GM18867 (cell line): ENCODE measurements at regions not wholly inside any gene's neighbourhood (a gene's known extent, or its start where the extent isn't known, plus 50 kb on each side); places are given as distances from the start of the nearest gene placed in this dataset.
A peak's percentile ranks its signal among the peaks of the same experiment; 100 is the strongest.

Source experiments
- ATAC-seq: cut with Tn5 transposase; IDR thresholded peaks from one replicate; pipeline ENCODE4 v1.9.1; 2021; ENCODE audit warnings: mild to moderate bottlenecking, moderate library complexity; ENCODE audit not compliant: unreplicated experiment

DNA sequence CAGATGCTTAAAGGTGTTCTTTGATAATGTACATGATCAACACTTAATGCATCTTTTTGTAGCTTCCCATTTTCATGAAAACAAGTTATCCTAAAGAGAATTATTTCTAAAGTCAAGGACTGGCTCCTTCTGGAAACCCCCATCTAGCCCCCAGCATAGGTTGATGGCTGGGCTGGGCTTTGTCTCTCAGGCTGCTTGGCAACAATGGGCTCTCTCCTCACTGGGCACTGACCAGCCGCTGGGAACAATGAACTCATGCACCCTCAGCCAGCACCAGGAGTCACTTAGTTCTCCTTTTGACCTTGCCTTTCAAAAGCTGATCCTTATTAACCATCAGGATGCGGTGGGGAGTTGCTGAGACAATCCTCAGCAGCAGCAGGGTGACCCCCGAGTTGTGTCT, 293.0 kb upstream of the PLXNA2 start:
- ATAC-seq, result no peak

DNA sequence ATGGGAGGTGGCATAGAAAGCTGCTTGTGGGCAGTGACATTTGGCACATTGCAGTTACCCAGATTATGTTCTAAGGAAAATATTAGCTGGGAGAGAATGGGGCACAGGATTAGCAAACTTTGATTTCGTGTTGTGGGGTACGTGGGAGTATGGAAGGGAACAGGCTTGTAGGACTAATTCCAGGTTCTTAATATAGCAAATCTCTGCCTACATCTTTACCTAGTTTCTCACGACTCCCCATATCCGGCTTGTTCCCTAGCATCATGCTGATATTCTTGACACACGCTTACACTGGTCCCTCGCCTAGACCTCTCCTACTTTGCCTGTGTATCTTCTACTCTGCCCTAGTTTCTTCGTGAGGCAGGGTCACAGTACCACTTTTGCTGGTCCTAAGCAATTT, 293.9 kb upstream of the PLXNA2 start:
- ATAC-seq, result no peak

DNA sequence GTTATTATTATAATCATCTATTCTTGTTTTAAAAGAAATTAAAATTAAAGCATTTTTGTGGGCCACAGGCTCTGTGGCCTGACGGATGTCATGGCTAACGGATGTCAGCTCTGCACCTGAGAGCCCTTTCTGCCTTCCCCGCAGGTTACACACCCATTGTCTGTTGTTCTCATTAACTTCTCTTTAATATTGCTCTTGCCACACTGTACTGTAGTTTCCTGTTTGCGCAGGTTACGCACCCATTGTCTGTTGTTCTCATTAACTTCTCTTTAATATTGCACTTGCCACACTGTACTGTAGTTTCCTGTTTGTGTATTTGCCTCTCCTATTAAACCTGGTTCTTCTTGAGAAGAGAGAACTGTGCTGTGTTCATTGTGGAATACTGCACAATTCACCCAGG, 294.4 kb upstream of the PLXNA2 start:
- ATAC-seq, result no peak

DNA sequence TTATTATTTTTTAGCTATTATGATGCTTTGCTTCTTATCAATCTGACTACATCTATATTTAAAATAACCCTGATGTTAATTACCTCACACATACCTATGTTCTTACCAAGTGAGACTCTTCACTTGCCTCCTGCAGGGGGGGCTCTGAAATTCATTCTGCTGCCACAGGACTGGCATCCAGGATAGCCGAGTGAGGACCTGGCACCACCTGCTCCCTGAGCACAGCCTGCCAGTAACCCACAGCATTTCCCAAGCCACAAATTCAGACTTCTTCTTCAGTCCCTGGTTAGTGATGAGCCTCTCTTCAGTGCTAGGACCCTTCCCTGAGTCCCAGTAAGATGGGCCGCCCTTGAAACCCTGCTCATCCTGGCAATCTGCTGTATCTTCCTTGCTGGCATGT, 296.5 kb upstream of the PLXNA2 start:
- no peak for ATAC-seq

DNA sequence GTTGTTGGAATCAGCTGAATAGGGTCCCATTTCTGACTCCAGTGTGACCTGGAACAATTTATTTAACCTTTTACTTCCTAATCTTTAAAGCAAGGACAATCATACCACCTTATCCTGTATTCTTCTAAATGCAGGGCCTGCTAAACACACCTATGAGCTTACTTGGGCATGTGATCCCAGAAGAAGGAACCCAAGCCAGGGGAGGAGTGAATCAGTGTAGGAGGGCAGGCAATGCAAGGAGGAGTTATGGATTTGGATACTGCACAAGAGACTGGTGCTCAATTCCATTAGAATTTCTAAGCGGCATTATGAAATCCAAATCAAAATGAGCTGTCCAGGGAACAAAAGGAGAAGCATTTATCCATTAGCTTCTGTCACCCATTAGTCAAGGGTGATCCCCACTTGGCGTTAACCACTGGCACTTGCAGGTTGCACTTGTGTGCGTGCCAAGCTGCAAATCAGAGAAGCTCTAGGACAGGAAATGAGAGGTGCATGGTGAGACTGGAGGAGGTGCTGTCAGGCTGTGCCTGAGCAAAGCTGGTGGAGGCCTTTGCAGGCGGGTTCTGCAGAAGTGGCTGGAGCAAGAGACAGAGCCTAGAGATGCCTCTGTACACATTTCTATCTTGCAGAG, 297.2 kb upstream of the PLXNA2 start:
- peak; percentile 84 for ATAC-seq

DNA sequence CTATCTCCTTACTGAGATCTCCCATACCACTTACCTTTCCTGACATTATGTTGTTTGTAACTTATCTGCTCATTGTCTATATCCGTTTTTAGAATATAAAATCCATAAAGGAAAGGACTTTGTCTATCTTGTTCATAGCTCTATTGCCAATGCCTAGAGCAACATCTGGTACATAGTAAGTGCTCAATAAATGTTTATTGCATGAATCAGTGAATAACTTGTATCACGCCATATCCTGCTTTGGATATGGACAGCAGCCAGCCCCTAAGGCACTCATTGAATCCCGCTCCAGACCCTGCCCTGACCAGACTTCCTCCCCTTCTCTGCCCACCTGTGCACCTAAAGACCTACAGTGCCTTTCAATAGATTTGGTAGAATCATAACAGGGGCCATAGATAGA, 298.1 kb upstream of the PLXNA2 start:
- no peak for ATAC-seq

DNA sequence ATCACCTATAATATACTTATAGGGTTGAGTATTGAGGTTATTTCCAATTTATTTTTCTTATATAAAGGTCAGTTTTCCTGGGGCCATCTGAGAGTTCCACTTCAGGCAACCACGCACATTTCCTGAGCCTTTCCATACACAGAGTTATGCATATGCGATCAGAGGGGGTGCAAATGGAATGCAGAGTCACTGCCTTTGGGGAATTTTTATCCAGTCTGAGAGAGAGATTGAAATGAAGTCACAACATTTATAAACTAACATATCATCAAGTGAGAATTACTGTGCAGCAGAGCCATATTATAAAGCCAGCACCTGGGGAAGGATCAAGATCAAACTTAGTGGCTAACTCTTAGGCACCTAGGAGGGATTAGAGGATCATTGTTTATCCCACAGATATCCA, 299.9 kb upstream of the PLXNA2 start:
- ATAC-seq, result no peak

DNA sequence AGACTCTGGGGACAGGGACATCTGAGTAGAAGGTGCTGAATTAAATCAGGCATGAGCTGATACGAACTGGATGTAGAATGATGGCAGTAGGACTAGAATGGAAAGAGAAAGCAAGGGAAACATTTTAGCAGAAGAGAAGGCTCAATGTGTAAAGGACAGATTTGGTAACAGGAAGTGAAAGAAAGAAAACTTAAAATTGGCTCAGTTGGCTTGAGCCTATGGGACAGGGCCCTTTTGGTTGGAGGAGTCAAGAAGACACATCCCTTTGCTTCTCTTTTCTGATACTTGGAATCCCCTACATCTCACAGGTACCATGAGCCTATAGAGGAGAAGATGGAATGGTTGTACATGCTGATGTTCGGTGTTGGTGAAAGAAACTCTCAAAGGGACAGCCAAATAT, 300.6 kb upstream of the PLXNA2 start:
- peak; percentile 66 for ATAC-seq

DNA sequence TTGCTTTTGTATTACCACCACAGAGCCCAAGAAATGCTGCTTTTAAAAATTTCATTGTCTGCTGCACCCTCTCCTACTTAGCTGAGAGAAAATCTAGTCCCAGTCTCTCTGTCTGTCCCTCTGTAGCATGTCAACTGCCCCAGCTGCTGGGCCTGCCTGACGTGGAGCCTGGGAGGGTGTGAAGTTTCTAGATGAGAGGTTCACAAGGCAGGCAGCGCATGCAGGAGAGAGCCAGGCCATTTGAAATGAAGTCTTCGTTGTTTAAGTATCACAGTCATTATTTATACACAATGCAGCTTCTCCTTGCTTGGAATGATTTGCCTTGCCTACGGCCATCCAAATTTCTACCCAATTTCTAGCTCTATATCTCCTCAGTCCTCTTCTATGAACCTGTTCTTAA, 306.8 kb upstream of the PLXNA2 start:
- ATAC-seq, result peak; percentile 55

DNA sequence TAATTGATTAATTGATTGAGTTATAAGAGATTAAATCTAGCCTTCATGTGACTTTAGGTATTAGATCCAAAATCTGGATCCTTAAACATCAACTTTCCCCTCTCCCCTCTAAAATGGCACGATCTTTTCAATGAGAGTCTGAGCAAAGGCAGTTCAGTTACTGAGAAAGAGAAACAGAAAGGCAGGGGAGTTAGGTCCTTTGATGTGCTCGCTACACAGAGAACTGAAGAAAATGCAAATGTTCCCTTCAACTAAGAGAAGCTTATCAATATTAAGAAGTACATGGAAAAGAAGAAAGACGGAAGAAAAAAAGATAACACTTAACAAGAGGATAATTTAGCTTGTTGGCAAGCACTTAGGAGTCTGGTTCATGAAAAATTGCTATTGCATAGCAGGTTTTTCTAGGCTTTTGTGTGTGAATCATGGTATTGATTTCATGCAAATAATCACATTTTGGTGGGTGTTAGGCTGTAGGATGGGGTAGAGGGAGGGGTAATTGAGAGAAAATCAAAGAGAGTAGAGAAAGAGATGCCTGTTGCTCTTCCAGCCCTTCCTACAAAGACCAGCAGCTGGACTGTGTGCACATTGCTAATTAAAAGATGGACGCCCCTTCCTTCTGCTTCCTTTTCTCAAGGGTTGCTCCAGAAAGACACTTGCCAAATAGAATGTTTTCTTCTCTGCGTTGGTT, 307.6 kb upstream of the PLXNA2 start:
- peak; percentile 86 for ATAC-seq

DNA sequence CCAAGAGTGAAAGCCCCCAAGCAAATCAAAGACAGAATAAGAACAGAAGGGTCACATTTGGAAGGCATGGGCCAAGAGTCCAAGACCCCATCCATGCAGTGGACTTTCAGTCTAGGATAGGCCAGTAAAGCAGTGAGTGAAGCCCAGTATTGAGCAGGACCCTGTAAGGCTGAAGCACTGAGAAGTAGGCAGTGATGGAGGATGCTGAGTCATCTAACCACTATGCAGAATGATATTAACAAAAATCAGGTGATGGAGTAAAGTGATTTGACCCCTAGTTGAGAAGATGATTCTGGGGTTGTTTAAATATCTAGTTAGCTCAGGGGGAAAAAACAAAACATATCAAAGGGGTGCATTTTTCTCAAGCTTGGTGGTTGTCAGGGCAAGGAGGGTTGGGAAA, 308.7 kb upstream of the PLXNA2 start:
- ATAC-seq, result no peak

DNA sequence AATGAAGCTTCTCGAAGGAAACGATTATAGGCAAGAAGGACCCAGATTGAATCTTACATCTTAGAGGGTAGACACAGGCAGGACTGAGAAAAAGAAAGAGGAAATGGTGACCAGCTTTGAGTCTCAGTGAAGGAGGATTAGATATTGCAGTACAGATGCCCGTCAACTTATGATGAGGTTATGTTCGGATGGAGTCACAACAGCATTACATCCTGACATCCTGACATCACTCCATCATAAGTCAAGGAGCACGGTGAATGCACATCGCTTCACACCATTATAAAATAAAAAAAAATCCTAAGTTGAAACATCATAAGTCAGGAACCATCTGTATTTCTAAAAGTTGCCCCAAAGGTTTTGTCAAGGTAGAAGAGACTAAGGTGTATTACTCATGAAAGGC, 312.3 kb upstream of the PLXNA2 start:
- no peak for ATAC-seq

DNA sequence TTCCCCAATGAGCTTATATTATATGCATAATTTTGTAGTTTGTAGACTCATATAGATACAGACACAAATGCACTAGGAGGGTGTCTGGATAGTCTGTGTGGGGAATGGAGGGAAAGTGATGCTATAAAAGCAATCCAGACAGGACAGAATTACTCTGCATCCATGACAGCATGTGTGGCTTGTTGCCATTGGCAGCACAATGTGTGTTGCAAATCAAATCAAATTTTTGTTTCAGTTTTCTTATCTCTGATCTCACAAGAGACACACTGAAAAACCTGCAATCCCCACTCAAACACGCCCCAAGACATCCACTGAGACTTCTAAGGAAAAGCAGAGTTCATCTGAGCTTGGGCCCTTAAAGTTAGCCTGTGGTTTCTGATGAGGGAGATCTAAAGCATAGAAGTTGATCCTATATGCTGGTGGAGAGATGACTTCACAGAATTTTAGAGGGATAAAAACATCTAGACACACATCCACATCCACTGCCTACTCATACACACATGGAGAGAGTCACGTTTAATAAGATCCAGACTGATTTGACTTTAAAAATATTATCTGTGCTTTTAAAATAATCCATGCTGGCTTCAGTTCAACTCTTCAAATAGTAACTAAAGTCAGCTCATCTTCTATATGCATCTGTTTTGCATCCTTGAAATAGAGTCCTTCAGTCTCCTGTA, 313.0 kb upstream of the PLXNA2 start:
- ATAC-seq, result no peak

DNA sequence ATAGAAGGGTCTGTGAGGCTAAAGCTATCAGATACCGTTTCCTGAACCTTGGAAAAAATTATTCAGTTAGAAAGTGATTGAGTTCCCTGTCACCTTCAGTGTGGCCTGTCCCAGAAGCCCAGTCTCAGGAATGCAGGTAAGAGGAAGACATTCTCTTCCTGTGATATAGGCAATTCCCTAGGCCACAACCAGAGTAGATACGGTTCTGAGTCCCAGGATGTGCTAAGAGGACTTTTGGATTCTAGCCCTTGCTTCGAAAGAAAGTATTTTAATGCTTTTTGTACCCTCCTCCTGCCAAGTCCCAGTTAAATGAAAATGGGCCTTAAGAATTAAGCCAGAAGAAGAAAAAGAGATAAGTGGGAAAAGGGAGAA, 313.5 kb upstream of the PLXNA2 start:
- no peak for ATAC-seq

DNA sequence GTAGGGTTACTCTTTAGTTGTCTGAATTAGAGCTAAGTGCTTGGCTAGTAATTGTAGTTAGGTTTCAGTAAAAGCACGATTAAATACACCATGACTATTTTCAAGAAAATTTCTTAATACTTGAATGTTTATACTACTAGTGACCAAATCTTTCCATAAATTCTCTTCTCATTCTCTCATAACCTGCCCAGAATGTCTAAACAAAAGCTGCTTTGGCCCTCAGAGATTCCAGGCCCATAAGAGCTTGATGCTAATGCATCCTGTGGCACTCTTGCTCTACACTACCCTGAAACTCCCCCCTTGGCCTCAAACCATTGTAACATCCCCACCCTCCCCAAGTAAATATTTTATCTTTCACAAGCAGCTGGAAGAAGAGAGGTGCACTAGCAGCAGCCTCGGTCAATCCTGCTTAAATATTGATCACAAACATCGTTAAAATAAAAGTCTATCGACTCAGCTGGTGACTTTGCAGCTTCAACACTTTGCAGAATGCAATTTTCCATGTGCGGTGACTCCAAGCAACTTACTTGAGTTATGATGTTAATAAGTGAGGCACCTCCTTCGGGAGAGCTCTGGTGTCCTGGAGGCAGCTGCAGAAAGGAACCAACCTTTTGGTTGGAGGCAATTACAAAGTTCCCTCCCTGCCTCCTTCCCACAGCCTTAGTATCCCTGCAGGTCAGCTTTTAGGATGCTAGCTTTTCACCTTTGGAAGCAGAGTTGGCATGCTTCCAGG, 315.6 kb upstream of the PLXNA2 start:
- ATAC-seq, result no peak

DNA sequence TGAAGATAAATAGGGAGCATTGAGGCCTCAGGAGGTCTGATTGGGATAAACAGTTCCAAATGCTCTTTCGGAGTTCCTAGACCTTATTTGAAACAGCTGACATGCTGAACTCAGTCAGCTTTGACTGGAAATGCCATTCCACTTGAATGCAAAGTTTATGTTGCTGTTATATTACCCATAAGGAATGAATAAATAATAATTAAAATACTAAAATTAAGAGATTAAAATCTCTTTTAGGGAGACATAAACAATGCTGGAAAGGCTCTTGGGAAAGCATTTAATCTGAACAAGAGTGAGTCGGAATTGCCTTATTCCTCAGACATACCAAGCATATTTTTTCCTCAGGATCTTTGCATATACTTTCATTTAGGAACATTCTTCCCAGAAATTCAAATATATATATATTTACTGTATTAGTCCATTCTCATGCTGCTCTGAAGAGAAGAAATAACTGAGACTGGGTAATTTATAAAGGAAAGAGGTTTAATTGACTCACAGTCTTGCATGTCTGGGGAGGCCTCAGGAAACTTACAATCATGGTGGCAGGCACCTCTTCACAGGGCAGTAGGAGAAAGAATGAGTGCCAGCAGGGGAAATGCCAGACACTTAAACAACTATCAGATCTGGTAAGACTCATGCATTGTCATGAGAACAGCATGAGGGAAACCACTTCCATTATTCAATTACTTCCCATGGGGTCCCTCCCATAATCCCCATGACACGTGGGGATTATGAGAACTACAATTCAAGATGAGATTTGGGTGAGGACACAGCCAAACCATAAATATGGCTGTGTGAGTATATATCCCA, 318.2 kb upstream of the PLXNA2 start:
- no peak for ATAC-seq

DNA sequence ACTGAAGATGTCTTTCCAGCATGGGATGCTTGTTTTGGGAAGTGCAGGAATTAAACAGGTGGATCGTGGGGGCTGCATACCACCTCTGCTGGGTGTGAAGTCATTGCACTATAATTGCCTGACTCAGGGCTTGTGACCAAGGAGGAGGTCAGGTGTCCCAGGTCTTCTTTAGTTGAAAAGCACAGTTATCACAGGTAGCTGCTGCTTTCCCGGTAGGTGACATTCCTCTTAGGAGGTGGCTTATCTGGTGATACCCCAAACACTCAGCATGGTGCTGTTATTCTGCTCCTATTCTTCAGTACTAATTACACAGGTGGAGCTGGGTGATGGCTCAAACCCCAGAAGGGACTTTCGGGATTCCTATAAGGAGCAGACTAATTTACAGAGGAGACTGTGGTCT, 320.3 kb upstream of the PLXNA2 start:
- ATAC-seq, result no peak

DNA sequence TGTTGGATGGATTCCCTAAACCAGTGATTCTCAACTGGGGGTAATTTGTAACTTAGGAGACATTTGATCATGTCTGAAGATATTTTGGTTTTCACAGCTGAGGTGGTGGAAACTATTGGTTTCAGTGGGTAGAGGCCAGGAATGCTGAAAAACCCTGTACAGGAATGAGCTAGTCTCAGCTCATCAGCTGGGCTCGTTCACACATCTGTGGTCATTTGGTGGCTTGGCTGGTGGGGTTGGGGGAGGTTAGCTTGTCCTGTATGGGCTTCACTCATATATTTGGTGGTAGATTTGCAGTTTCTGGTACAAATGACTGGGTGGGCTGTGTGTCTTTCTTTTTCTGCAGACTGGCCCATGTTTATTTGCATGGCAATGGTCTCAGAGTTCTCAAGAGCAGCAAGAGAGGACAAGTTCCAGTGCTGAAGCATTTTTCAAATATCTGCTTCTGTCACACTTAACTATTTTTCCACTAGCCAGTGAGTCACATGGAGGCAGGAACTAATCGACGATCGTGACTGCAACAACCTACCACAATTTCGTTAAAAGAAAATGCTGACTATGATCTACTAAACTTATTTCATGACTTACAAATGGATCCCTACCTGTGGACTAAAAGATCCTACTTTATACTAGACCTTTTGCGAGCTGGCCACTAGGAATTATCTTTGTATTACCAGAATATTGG, 321.7 kb upstream of the PLXNA2 start:
- ATAC-seq, result peak; percentile 63

DNA sequence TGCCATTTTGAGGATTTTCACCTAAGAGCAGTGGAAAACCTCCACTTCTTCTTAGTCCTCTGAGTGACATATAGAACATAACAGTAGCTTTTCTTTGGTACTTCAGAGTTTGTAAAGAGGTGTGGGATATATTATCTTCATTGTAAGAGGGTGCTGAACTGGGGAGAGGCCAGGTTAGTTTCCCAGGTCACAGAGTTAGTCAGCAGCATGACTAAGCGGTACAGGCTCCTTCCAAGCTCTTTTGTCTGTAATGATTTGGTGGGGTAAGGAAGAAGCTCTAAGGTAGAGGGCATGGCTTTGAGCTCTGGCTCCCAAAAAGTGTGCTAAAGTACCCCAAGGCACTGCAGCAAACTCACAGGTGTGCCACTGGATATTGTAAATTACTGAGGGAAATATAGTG, 325.0 kb upstream of the PLXNA2 start:
- ATAC-seq, result no peak

DNA sequence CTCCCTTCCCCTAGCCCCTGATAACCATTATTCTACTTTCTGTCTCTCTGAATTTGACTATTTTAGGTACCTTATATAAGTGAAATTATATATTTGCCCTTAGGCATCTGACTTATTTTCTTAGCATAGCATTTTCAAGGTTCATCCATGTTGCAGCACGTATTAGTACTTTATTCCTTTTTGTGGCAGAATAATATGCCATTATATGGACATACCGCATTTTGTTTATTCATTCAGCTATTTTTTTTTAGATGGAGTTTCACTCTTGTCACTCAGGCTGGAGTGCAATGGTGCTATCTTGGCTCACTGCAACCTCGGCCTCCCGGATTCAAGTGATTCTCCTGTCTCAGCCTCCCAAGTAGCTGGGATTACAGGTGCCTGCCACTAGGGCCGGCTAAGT, 326.2 kb upstream of the PLXNA2 start:
- no peak for ATAC-seq
